WTC11 (cell line): ENCODE measurements at regions not wholly inside any gene's neighbourhood (a gene's known extent, or its start where the extent isn't known, plus 50 kb on each side); places are given as distances from the start of the nearest gene placed in this dataset.

ENCODE experiments used
- ATAC-seq: fragments of 200-7000 bp; cut with Tn5 transposase; 2 replicates; pipeline ENCODE4 v1.10.0; 2021; ENCODE audit warnings: mild to moderate bottlenecking, moderate library complexity
- CTCF ChIA-PET: fragments of 300-600 bp; sonication (Branson Sonifier 250); formaldehyde crosslinking; loops from one replicate; lab custom pipeline; 2021; ENCODE audit warnings: antibody characterized with exemption; lab: Charles Lee
- POLR2A ChIA-PET: fragments of 350-600 bp; sonication (Branson Sonifier 250); formaldehyde crosslinking; loops from one replicate; lab custom pipeline; 2021; ENCODE audit warnings: antibody characterized with exemption; lab: Charles Lee
- DNase-seq: peaks from one replicate; pipeline ENCODE4 v3.0.0; 2021; ENCODE audit warnings: low spot score
- H3K27ac Mint-ChIP-seq: 2 replicates; pipeline ENCODE4 v1.8.0; 2021; ENCODE audit warnings: mixed read lengths
- H3K27me3 Mint-ChIP-seq: 2 replicates; pipeline ENCODE4 v1.8.0; 2021; ENCODE audit warnings: low read depth, mild to moderate bottlenecking, moderate library complexity, mixed read lengths
- H3K36me3 Mint-ChIP-seq: 2 replicates; pipeline ENCODE4 v1.8.0; 2021; ENCODE audit warnings: mixed read lengths
- H3K4me1 Mint-ChIP-seq: 2 replicates; pipeline ENCODE4 v1.8.0; 2022; ENCODE audit warnings: mixed read lengths
- H3K4me3 Mint-ChIP-seq: 2 replicates; pipeline ENCODE4 v1.8.0; 2021; ENCODE audit warnings: mild to moderate bottlenecking, moderate library complexity, mixed read lengths
- H3K9me3 Mint-ChIP-seq: 2 replicates; pipeline ENCODE4 v1.8.0; 2021; ENCODE audit warnings: mixed read lengths
- ATF3 ChIP-seq: sonication (generic); formaldehyde crosslinking; conservative IDR thresholded peaks from 2 replicates; pipeline ENCODE4 v1.8.1; 2022; ENCODE audit warnings: mild to moderate bottlenecking, missing genetic modification reagents
- ATF6 ChIP-seq: sonication (generic); formaldehyde crosslinking; IDR thresholded peaks from 2 replicates; pipeline ENCODE4 v1.8.1; 2023; ENCODE audit warnings: mild to moderate bottlenecking, missing genetic modification reagents
- CDX4 ChIP-seq: fragments of 250-450 bp; sonication (Bioruptor Pico); IDR thresholded peaks from 2 replicates; pipeline ENCODE4 v1.9.0; 2021; ENCODE audit warnings: moderate library complexity, mild to moderate bottlenecking, inconsistent platforms, borderline replicate concordance
- CTCF ChIP-seq: fragments of 200-600 bp; IDR thresholded peaks from 2 replicates; pipeline ENCODE4 v1.8.0; 2022; ENCODE audit warnings: antibody characterized with exemption
- FOXK1 ChIP-seq: sonication (generic); formaldehyde crosslinking; IDR thresholded peaks from 2 replicates; pipeline ENCODE4 v1.8.0; 2022; ENCODE audit warnings: mild to moderate bottlenecking, moderate library complexity, missing genetic modification reagents
- FOXP1 ChIP-seq: sonication (generic); formaldehyde crosslinking; IDR thresholded peaks from 2 replicates; pipeline ENCODE4 v1.8.0; 2022; ENCODE audit warnings: missing genetic modification reagents, mild to moderate bottlenecking, moderate library complexity, borderline replicate concordance
- FOXP4 ChIP-seq: sonication (generic); formaldehyde crosslinking; IDR thresholded peaks from 2 replicates; pipeline ENCODE4 v1.8.0; 2022; ENCODE audit warnings: mild to moderate bottlenecking, missing genetic modification reagents
- GABPB1 ChIP-seq: sonication (generic); formaldehyde crosslinking; IDR thresholded peaks from 2 replicates; pipeline ENCODE4 v1.8.1; 2023; ENCODE audit warnings: mild to moderate bottlenecking, missing genetic modification reagents
- JAZF1 ChIP-seq: fragments of 250-450 bp; sonication (Bioruptor Pico); IDR thresholded peaks from 2 replicates; pipeline ENCODE4 v1.9.0; 2021; ENCODE audit warnings: moderate library complexity, mild to moderate bottlenecking, inconsistent platforms
- NR2C2 ChIP-seq: sonication (generic); formaldehyde crosslinking; IDR thresholded peaks from 2 replicates; pipeline ENCODE4 v1.8.0; 2022; ENCODE audit warnings: mild to moderate bottlenecking, missing genetic modification reagents
- NR3C1 ChIP-seq: sonication (generic); formaldehyde crosslinking; conservative IDR thresholded peaks from 2 replicates; pipeline ENCODE4 v1.8.1; 2023; ENCODE audit warnings: low read depth, mild to moderate bottlenecking, missing genetic modification reagents
- RELA ChIP-seq: sonication (generic); formaldehyde crosslinking; IDR thresholded peaks from 2 replicates; pipeline ENCODE4 v1.8.1; 2022; ENCODE audit warnings: missing genetic modification reagents, mild to moderate bottlenecking, borderline replicate concordance
- RORB ChIP-seq: fragments of 250-450 bp; sonication (Bioruptor Pico); IDR thresholded peaks from 2 replicates; pipeline ENCODE4 v1.9.0; 2021; ENCODE audit warnings: mild to moderate bottlenecking
- SMAD4 ChIP-seq: sonication (generic); formaldehyde crosslinking; IDR thresholded peaks from 2 replicates; pipeline ENCODE4 v1.8.0; 2022; ENCODE audit warnings: mild to moderate bottlenecking, missing genetic modification reagents
- SOX15 ChIP-seq: fragments of 250-450 bp; sonication (Bioruptor Pico); IDR thresholded peaks from 2 replicates; pipeline ENCODE4 v1.9.0; 2021; ENCODE audit warnings: mild to moderate bottlenecking
- STAT6 ChIP-seq: sonication (generic); formaldehyde crosslinking; conservative IDR thresholded peaks from 2 replicates; pipeline ENCODE4 v1.8.1; 2023; ENCODE audit warnings: mild to moderate bottlenecking, low read depth, missing genetic modification reagents, moderate library complexity
- TCF7 ChIP-seq: sonication (generic); formaldehyde crosslinking; IDR thresholded peaks from 2 replicates; pipeline ENCODE4 v1.8.0; 2022; ENCODE audit warnings: mild to moderate bottlenecking, low read depth, missing genetic modification reagents, moderate library complexity
- TP53 ChIP-seq: sonication (generic); formaldehyde crosslinking; IDR thresholded peaks from 2 replicates; pipeline ENCODE4 v1.8.1; 2023; ENCODE audit warnings: mild to moderate bottlenecking, missing genetic modification reagents
- USF1 ChIP-seq: sonication (generic); formaldehyde crosslinking; IDR thresholded peaks from 2 replicates; pipeline ENCODE4 v1.8.0; 2022; ENCODE audit warnings: mild to moderate bottlenecking, missing genetic modification reagents
- ZBTB21 ChIP-seq: sonication (generic); formaldehyde crosslinking; IDR thresholded peaks from 2 replicates; pipeline ENCODE4 v1.8.1; 2023; ENCODE audit warnings: mild to moderate bottlenecking, missing genetic modification reagents, borderline replicate concordance
- ZNF121 ChIP-seq: sonication (generic); formaldehyde crosslinking; IDR thresholded peaks from 2 replicates; pipeline ENCODE4 v1.8.0; 2023; ENCODE audit warnings: missing genetic modification reagents
- ZNF138 ChIP-seq: sonication (generic); formaldehyde crosslinking; conservative IDR thresholded peaks from 2 replicates; pipeline ENCODE4 v1.8.1; 2022; ENCODE audit warnings: mild to moderate bottlenecking, moderate library complexity, missing genetic modification reagents
- ZNF317 ChIP-seq: sonication (generic); formaldehyde crosslinking; IDR thresholded peaks from 2 replicates; pipeline ENCODE4 v1.8.1; 2023; ENCODE audit warnings: low read depth, mild to moderate bottlenecking, moderate library complexity, missing genetic modification reagents, borderline replicate concordance
- ZNF416 ChIP-seq: fragments of 250-450 bp; sonication (Bioruptor Pico); IDR thresholded peaks from 2 replicates; pipeline ENCODE4 v1.9.0; 2021; ENCODE audit warnings: mild to moderate bottlenecking, inconsistent platforms
- ZNF423 ChIP-seq: fragments of 250-450 bp; sonication (Bioruptor Pico); IDR thresholded peaks from 2 replicates; pipeline ENCODE4 v2.1.2; 2022; ENCODE audit warnings: mild to moderate bottlenecking, moderate library complexity
- ZNF512 ChIP-seq: sonication (generic); formaldehyde crosslinking; IDR thresholded peaks from 2 replicates; pipeline ENCODE4 v1.8.1; 2022; ENCODE audit warnings: missing genetic modification reagents, borderline replicate concordance

- no peak for TF ChIP-seq FOXP4
- TF ChIP-seq NR2C2 (CRISPR knock-in tag), result no peak
- no peak for TF ChIP-seq ATF3
- TF ChIP-seq SOX15 (CRISPR knock-in tag), result no peak
- no peak for TF ChIP-seq SMAD4
- TF ChIP-seq RELA (CRISPR knock-in tag), result no peak
- TF ChIP-seq FOXK1, result no peak
- no peak for TF ChIP-seq ZNF317
- TF ChIP-seq, all 79 proteins: peak for 0
Measured at GRCh38 chr9:88307136-88307535, 81.1 kb upstream of the SPIN1 start (continued).

- no peak for ATAC-seq
- H3K9me3 Mint-ChIP-seq, result no peaks in the 10 kb centered on the region; the same call in 1 of the 2 replicates
- no peaks in the 10 kb centered on the region for H3K36me3 Mint-ChIP-seq
- peaks cover 5% of the 10 kb centered on the region for H3K4me1 Mint-ChIP-seq
- H3K4me3 Mint-ChIP-seq, result no peak overlapping the region
- no peak for DNase-seq
- H3K27me3 Mint-ChIP-seq, result no peaks in the 10 kb centered on the region
- ChIA-PET POLR2A (no interaction called here), CTCF (interaction anchor here (0.6 kb wide), 1 partner anchor 216 kb away, joined by 3 read pairs; no protein-coding TSS in a partner anchor)
- H3K27ac Mint-ChIP-seq, result no peak overlapping the region
- TF ChIP-seq ATF6 (no peak), TCF7 (CRISPR knock-in tag) (no peak), STAT6 (CRISPR knock-in tag) (no peak), ZNF423 (CRISPR knock-in tag) (no peak), TP53 (CRISPR knock-in tag) (no peak), ZNF416 (CRISPR knock-in tag) (no peak), JAZF1 (no peak), CDX4 (CRISPR knock-in tag) (no peak), ZNF121 (no peak), NR3C1 (no peak), ZNF512 (no peak), RORB (no peak), USF1 (CRISPR knock-in tag) (no peak), ZNF138 (no peak), ZBTB21 (CRISPR knock-in tag) (no peak), GABPB1 (CRISPR knock-in tag) (no peak), CTCF (no peak), FOXP1 (CRISPR knock-in tag) (no peak)
Measured at GRCh38 chr9:88303721-88304451, 84.4 kb upstream of the SPIN1 start.
